Gastrocnemius medialis (tissue), 4 donors: ENCODE measurements at regions not wholly inside any gene's neighbourhood (a gene's known extent, or its start where the extent isn't known, plus 50 kb on each side); places are given as distances from the start of the nearest gene placed in this dataset.

ENCODE experiments used
- POLR2A ChIP-seq, 2 donors: fragments of 450-650 bp; IDR thresholded peaks; one replicate each; pipeline ENCODE4 v1.6.1; 2017; ENCODE audit warnings: antibody characterized with exemption in 2 of 2, mild to moderate bottlenecking in 2 of 2, moderate library complexity in 2 of 2
- TF ChIP-seq, protein P1 (sequence below), 5 experiments: fragments of 450-650 bp in 3 of 5; fragments of 200-600 bp in 2 of 5; sonication (generic) in 2 of 5; IDR thresholded peaks in 4 of 5; conservative IDR thresholded peaks in 1 of 5; 1 replicate in 4 of 5; 2 replicates in 1 of 5; pipeline ENCODE4 v1.5.1; 2016 to 2019; ENCODE audit warnings: antibody characterized with exemption in 5 of 5, mild to moderate bottlenecking in 3 of 5, moderate library complexity in 3 of 5

DNA sequence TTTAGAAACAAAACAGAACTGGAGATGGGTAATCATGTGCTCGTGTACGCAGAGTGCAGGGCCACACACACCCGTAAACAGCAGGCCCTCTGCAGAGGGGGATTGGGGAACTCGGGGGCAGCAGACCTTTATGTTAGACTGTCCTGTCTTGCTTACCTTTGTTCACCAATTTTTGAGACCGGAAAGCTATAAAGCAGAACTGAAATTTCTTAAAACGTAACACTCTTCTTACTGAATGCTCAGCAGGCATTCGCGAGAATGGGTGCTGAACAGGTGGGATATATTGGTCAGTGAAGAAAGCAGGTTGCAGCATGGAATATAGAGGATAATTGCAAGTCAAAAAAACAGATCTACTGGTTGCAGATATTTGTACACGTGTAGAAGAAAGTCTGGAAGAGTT, 211.1 kb downstream of the BMP7 start:
- TF ChIP-seq, protein P1, sequence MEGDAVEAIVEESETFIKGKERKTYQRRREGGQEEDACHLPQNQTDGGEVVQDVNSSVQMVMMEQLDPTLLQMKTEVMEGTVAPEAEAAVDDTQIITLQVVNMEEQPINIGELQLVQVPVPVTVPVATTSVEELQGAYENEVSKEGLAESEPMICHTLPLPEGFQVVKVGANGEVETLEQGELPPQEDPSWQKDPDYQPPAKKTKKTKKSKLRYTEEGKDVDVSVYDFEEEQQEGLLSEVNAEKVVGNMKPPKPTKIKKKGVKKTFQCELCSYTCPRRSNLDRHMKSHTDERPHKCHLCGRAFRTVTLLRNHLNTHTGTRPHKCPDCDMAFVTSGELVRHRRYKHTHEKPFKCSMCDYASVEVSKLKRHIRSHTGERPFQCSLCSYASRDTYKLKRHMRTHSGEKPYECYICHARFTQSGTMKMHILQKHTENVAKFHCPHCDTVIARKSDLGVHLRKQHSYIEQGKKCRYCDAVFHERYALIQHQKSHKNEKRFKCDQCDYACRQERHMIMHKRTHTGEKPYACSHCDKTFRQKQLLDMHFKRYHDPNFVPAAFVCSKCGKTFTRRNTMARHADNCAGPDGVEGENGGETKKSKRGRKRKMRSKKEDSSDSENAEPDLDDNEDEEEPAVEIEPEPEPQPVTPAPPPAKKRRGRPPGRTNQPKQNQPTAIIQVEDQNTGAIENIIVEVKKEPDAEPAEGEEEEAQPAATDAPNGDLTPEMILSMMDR (IDR thresholded peaks at IDR 0.05 in 4 of 5, conservative IDR thresholded peaks at IDR 0.05 in 1 of 5), result no peak
- no peak for TF ChIP-seq POLR2A (IDR thresholded peaks at IDR 0.05)
